ENCODE measurements at regions not wholly inside any gene's neighbourhood (a gene's known extent, or its start where the extent isn't known, plus 50 kb on each side); places are given as distances from the start of the nearest gene placed in this dataset.
A peak's percentile ranks its signal among the peaks of the same experiment; 100 is the strongest.

DNA sequence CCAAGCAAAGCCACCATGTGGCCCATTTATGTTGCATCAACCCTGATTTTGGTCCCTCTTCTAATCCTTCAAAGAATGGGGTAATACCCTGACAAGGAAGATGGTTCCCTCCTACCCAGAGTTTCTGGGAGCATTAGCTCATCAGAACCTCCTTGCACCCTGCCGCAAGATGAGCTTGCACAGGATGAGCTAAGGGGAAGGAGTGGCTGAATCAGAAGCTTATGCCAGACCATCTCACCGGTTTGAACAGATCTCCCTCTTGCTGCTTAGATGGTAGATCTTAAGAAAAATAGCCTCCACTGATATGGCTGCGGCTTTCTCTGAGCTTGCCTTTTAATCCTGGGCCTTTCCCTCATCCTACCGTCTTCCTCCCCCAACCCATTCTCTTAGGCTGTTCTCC is 175.1 kb downstream of the SOX9 start:
- Histone ChIP-seq H3K27ac (ENCODE audit: low read depth, low read length, poor library complexity, severe bottlenecking) (no peak overlapping the region), H3K9me3 (ENCODE audit: low read depth, low read length, poor library complexity, severe bottlenecking) (no peaks in the 10 kb centered on the region), H3K27me3 (replicated peaks; ENCODE audit: insufficient read depth, low read depth, low read length, poor library complexity) (no peaks in the 10 kb centered on the region), H3K4me3 (ENCODE audit: low read depth, low read length, poor library complexity, severe bottlenecking) (no peak overlapping the region), H3K36me3 (ENCODE audit: insufficient read depth, low read length, poor library complexity, severe bottlenecking) (no peaks in the 10 kb centered on the region), H3K4me1 (ENCODE audit: insufficient read depth, low read length, poor library complexity, severe bottlenecking) (peaks cover 3% of the 10 kb centered on the region)
- TF ChIP-seq, protein P1, sequence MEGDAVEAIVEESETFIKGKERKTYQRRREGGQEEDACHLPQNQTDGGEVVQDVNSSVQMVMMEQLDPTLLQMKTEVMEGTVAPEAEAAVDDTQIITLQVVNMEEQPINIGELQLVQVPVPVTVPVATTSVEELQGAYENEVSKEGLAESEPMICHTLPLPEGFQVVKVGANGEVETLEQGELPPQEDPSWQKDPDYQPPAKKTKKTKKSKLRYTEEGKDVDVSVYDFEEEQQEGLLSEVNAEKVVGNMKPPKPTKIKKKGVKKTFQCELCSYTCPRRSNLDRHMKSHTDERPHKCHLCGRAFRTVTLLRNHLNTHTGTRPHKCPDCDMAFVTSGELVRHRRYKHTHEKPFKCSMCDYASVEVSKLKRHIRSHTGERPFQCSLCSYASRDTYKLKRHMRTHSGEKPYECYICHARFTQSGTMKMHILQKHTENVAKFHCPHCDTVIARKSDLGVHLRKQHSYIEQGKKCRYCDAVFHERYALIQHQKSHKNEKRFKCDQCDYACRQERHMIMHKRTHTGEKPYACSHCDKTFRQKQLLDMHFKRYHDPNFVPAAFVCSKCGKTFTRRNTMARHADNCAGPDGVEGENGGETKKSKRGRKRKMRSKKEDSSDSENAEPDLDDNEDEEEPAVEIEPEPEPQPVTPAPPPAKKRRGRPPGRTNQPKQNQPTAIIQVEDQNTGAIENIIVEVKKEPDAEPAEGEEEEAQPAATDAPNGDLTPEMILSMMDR (conservative IDR thresholded peaks at IDR 0.05; ENCODE audit: low read depth, low read length) = no peak
- TF ChIP-seq EZH2 (IDR thresholded peaks at IDR 0.05; ENCODE audit: borderline replicate concordance, low read depth, low read length, poor library complexity, severe bottlenecking) = no peak
- no peak for DNase-seq (ENCODE audit: low spot score)
- ChIA-PET CTCF (no interaction called here), POLR2A (ENCODE audit: low non-redundant PET) (no interaction called here)
- no TSS peak for BruUV-seq (replicated peaks)
- intact Hi-C loops (cut with micrococcal nuclease; ENCODE audit: unreplicated experiment) = no loop called here

DNA sequence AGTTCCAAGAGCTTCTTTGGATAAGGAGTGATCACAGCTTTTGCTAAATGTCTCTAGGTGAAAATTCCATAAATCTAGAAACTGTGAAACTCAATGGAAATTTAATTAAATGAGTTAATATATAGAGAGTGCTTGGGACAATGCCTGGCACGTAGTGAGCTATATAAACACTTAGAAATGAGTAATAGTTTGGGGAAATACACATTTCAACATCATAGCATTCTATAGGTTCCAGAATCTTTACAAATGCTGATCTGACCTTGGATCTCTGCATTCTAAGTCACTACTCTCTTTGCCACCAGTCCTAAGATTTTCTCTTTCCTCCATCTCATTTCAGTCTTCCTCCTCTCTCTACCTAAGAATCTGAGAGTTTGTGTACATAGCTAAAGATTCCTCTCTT is 175.6 kb downstream of the SOX9 start:
- ChIA-PET CTCF (no interaction called here), POLR2A (ENCODE audit: low non-redundant PET) (no interaction called here)
- Histone ChIP-seq H3K27ac (ENCODE audit: low read depth, low read length, poor library complexity, severe bottlenecking) (no peak overlapping the region), H3K36me3 (ENCODE audit: insufficient read depth, low read length, poor library complexity, severe bottlenecking) (no peaks in the 10 kb centered on the region), H3K4me1 (ENCODE audit: insufficient read depth, low read length, poor library complexity, severe bottlenecking) (peaks cover 3% of the 10 kb centered on the region), H3K4me3 (ENCODE audit: low read depth, low read length, poor library complexity, severe bottlenecking) (no peak overlapping the region), H3K27me3 (replicated peaks; ENCODE audit: insufficient read depth, low read depth, low read length, poor library complexity) (no peaks in the 10 kb centered on the region), H3K9me3 (ENCODE audit: low read depth, low read length, poor library complexity, severe bottlenecking) (no peaks in the 10 kb centered on the region)
- TF ChIP-seq, protein P1 (conservative IDR thresholded peaks at IDR 0.05; ENCODE audit: low read depth, low read length) = no peak
- TF ChIP-seq EZH2 (IDR thresholded peaks at IDR 0.05; ENCODE audit: borderline replicate concordance, low read depth, low read length, poor library complexity, severe bottlenecking) = no peak
- DNase-seq (ENCODE audit: low spot score) = no peak
- no TSS peak for BruUV-seq (replicated peaks)
- intact Hi-C loops (cut with micrococcal nuclease; ENCODE audit: unreplicated experiment) = no loop called here

DNA sequence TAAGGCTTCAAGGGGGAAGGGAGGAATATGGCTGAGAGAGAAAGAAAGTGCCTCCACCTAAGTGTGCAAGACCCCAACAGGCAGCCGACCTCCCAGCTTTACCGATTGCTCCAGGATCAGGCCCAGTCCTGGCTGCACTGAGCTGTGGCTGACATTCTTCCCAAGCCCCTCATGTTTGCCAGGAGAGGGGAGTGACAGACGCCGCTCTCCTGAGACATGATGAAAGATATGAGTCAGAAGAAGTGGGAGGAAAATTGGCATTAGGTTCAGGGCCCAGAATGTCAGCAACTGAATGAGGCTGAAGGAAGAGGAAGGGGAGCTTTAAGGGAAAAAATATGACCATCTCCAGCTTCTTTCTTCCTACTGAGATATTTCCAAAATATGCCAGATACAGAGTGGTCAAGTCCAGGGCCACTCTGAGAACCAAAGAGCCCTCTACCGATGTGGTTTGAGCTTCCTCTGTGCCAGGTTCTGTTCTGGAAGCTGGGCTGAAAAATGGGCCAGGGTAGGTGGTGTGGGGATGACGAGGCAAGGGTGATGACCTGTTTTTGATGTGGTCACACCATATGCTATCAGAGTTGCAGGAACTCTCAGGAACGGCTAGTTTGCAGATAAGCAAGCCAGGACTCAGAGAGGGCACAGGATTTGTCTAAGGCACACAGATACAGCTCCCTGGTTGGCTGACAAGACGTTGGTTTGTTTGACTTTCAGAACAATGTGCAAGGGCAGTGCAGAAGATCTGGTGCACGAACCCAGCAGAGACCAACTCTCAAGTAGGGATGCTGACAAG is 176.7 kb downstream of the SOX9 start:
- TF ChIP-seq EZH2 (IDR thresholded peaks at IDR 0.05; ENCODE audit: borderline replicate concordance, low read depth, low read length, poor library complexity, severe bottlenecking) = no peak
- TF ChIP-seq, protein P1 (conservative IDR thresholded peaks at IDR 0.05; ENCODE audit: low read depth, low read length) = no peak
- intact Hi-C loops (cut with micrococcal nuclease; ENCODE audit: unreplicated experiment) = no loop called here
- BruUV-seq (replicated peaks) = no TSS peak
- Histone ChIP-seq H3K36me3 (ENCODE audit: insufficient read depth, low read length, poor library complexity, severe bottlenecking) (no peaks in the 10 kb centered on the region), H3K4me1 (ENCODE audit: insufficient read depth, low read length, poor library complexity, severe bottlenecking) (peaks cover 3% of the 10 kb centered on the region), H3K27ac (ENCODE audit: low read depth, low read length, poor library complexity, severe bottlenecking) (no peak overlapping the region), H3K27me3 (replicated peaks; ENCODE audit: insufficient read depth, low read depth, low read length, poor library complexity) (no peaks in the 10 kb centered on the region), H3K9me3 (ENCODE audit: low read depth, low read length, poor library complexity, severe bottlenecking) (no peaks in the 10 kb centered on the region), H3K4me3 (ENCODE audit: low read depth, low read length, poor library complexity, severe bottlenecking) (no peak overlapping the region)
- DNase-seq (ENCODE audit: low spot score) = peak; percentile 62
- ChIA-PET CTCF (no interaction called here), POLR2A (ENCODE audit: low non-redundant PET) (no interaction called here)

Data from A673 (cell line).